IMR-90 (cell line): ENCODE measurements at regions not wholly inside any gene's neighbourhood (a gene's known extent, or its start where the extent isn't known, plus 50 kb on each side); places are given as distances from the start of the nearest gene placed in this dataset.

Source experiments
- ATAC-seq: fragments of 200-7000 bp; cut with Tn5 transposase; 2 replicates; pipeline ENCODE4 v1.9.1; 2020; ENCODE audit warnings: low read depth, mild to moderate bottlenecking, moderate library complexity
- BruUV-seq: library from RNA; stranded (reverse); fragments of 400-500 nt; replicated peaks from 2 replicates; lab custom pipeline; 2021; lab: Mats Ljungman, UMichigan
- CTCF ChIA-PET: fragments of 300-600 bp; formaldehyde crosslinking; extraction: SDS; loops from one replicate; lab custom pipeline; 2021; ENCODE audit warnings: antibody characterized with exemption; lab: Yijun Ruan, JAX
- POLR2A ChIA-PET: fragments of 300-600 bp; sonication (Branson Sonifier 250); formaldehyde crosslinking; loops from one replicate; lab custom pipeline; 2022; ENCODE audit warnings: antibody characterized with exemption; ENCODE audit not compliant: unreplicated experiment; lab: Charles Lee
- DNase-seq: peaks from one replicate; pipeline ENCODE4 v3.0.0; 2013
- H2AFZ ChIP-seq: replicated peaks from 2 replicates; pipeline ENCODE3; 2013; ENCODE audit warnings: low read length, mild to moderate bottlenecking; ENCODE audit not compliant: poor library complexity
- H2AK5ac ChIP-seq: 2 replicates; pipeline ENCODE4 v1.6.1; 2013; ENCODE audit warnings: low read depth, low read length, inconsistent platforms
- H2AK9ac ChIP-seq: replicated peaks from 2 replicates; pipeline ENCODE3; 2013; ENCODE audit warnings: mild to moderate bottlenecking, low read depth, low read length, moderate library complexity; ENCODE audit not compliant: poor library complexity
- H2BK120ac ChIP-seq: 2 replicates; pipeline ENCODE4 v1.6.1; 2013; ENCODE audit warnings: low read depth, low read length, inconsistent platforms
- H2BK15ac ChIP-seq: 3 replicates; pipeline ENCODE4 v1.6.1; 2013; ENCODE audit warnings: low read depth, low read length, inconsistent platforms
- H2BK20ac ChIP-seq: 2 replicates; pipeline ENCODE4 v1.6.1; 2013; ENCODE audit warnings: low read depth, mild to moderate bottlenecking, inconsistent platforms, low read length, moderate library complexity
- H2BK5ac ChIP-seq: 2 replicates; pipeline ENCODE4 v1.6.1; 2013; ENCODE audit warnings: mild to moderate bottlenecking, low read depth, low read length, inconsistent platforms; ENCODE audit not compliant: poor library complexity, severe bottlenecking
- H3K14ac ChIP-seq: replicated peaks from 2 replicates; pipeline ENCODE4 v1.6.1; 2013; ENCODE audit warnings: low read depth, low read length, inconsistent platforms
- H3K18ac ChIP-seq: 2 replicates; pipeline ENCODE4 v1.6.1; 2013; ENCODE audit warnings: low read depth, low read length, control low read depth
- H3K23ac ChIP-seq: 2 replicates; pipeline ENCODE4 v1.6.1; 2013; ENCODE audit warnings: low read depth, low read length, inconsistent platforms
- H3K27ac ChIP-seq: 2 replicates; pipeline ENCODE4 v1.5.1; 2013; ENCODE audit warnings: mild to moderate bottlenecking, control low read depth, low read length; ENCODE audit not compliant: insufficient read depth
- H3K27me3 ChIP-seq: 2 replicates; pipeline ENCODE4 v1.6.1; 2013; ENCODE audit warnings: low read length; ENCODE audit not compliant: control insufficient read depth, insufficient read depth
- H3K36me3 ChIP-seq: 2 replicates; pipeline ENCODE4 v1.6.1; 2013; ENCODE audit warnings: low read length, mixed read lengths; ENCODE audit not compliant: control insufficient read depth, insufficient read depth
- H3K4ac ChIP-seq: 2 replicates; pipeline ENCODE4 v1.6.1; 2013; ENCODE audit warnings: low read depth, low read length, inconsistent platforms
- H3K4me1 ChIP-seq: 2 replicates; pipeline ENCODE4 v1.6.1; 2013; ENCODE audit warnings: low read length, mixed read lengths; ENCODE audit not compliant: control insufficient read depth, insufficient read depth
- H3K4me2 ChIP-seq: 2 replicates; pipeline ENCODE4 v1.6.1; 2013; ENCODE audit warnings: low read depth, mild to moderate bottlenecking, control low read depth, low read length, moderate library complexity
- H3K4me3 ChIP-seq: 2 replicates; pipeline ENCODE4 v1.5.1; 2013; ENCODE audit warnings: low read depth, mild to moderate bottlenecking, control low read depth, low read length, moderate library complexity; ENCODE audit not compliant: insufficient read depth
- H3K56ac ChIP-seq: 2 replicates; pipeline ENCODE4 v1.6.1; 2013; ENCODE audit warnings: low read length, inconsistent platforms; ENCODE audit not compliant: insufficient read depth; ENCODE audit errors: extremely low read depth
- H3K79me1 ChIP-seq, 2 experiments: 2 replicates each; pipeline ENCODE4 v1.6.1; 2013; ENCODE audit warnings: low read length in 2 of 2, inconsistent platforms in 1 of 2, low read depth in 1 of 2
- H3K9ac ChIP-seq: 2 replicates; pipeline ENCODE4 v1.6.1; 2013; ENCODE audit warnings: low read depth, low read length, control low read depth
- H3K9me1 ChIP-seq: 2 replicates; pipeline ENCODE4 v1.6.1; 2013; ENCODE audit warnings: low read length, inconsistent platforms; ENCODE audit not compliant: insufficient read depth
- H3K9me3 ChIP-seq: 2 replicates; pipeline ENCODE4 v1.6.1; 2013; ENCODE audit warnings: low read length; ENCODE audit not compliant: control insufficient read depth, insufficient read depth
- H4K20me1 ChIP-seq: 2 replicates; pipeline ENCODE4 v1.6.1; 2013; ENCODE audit warnings: low read length, inconsistent platforms; ENCODE audit not compliant: insufficient read depth
- H4K5ac ChIP-seq: 2 replicates; pipeline ENCODE4 v1.6.1; 2013; ENCODE audit warnings: mild to moderate bottlenecking, low read depth, low read length, control low read depth
- H4K8ac ChIP-seq, 2 experiments: 2 replicates each; pipeline ENCODE4 v1.6.1; 2013; ENCODE audit warnings: low read depth in 2 of 2, low read length in 2 of 2, control low read depth in 1 of 2, inconsistent platforms in 1 of 2
- H4K91ac ChIP-seq: 2 replicates; pipeline ENCODE4 v1.6.1; 2013; ENCODE audit warnings: low read depth, low read length, inconsistent platforms; ENCODE audit not compliant: insufficient read depth
- CHD1 ChIP-seq: IDR thresholded peaks from 2 replicates; pipeline ENCODE4 v1.6.1; 2012; ENCODE audit warnings: low read depth, low read length, improper control_type of control experiment
- ELK1 ChIP-seq: fragments of 150-350 bp; IDR thresholded peaks from 2 replicates; pipeline ENCODE4 v1.6.1; 2016; ENCODE audit warnings: low read depth, mild to moderate bottlenecking, low read length, moderate library complexity, borderline replicate concordance
- FOS ChIP-seq: fragments of 150-350 bp; IDR thresholded peaks from 2 replicates; pipeline ENCODE4 v1.6.1; 2016; ENCODE audit warnings: low read depth, low read length
- SMC3 ChIP-seq: fragments of 150-350 bp; IDR thresholded peaks from 2 replicates; pipeline ENCODE4 v1.6.1; 2016; ENCODE audit warnings: low read depth, mild to moderate bottlenecking, antibody characterized with exemption, low read length, moderate library complexity
- WGBS, 2 experiments: methylation state at CpG; one replicate each; pipeline versions ENCODE4 v1.1.5 to v1.1.7; 2013; ENCODE audit warnings: missing lambda C conversion rate in 2 of 2; ENCODE audit not compliant: insufficient read length in 1 of 2; ENCODE audit errors: extremely low coverage in 2 of 2; 5-methylcytosine and 5-hydroxymethylcytosine counted together
- dilution Hi-C: fragments of 300-500 bp; cut with HindIII; formaldehyde crosslinking; loops from one replicate; pipeline ENCODE4 v1.14.3; 2018; ENCODE audit warnings: low sequenced_read_pairs; ENCODE audit not compliant: unreplicated experiment
- in situ Hi-C: fragments of 300-500 bp; cut with MboI; formaldehyde crosslinking; loops from 3 replicates; pipeline ENCODE4 v1.14.3; 2019; ENCODE audit warnings: low sequenced_read_pairs, inconsistent platforms, mixed read lengths
- intact Hi-C: fragments of 100-400 bp; cut with micrococcal nuclease; formaldehyde crosslinking; loops from 2 replicates; pipeline ENCODE4 v1.10.0; 2022

- no peak for ATAC-seq
- Histone ChIP-seq H3K36me3 (no peaks in the 10 kb centered on the region), H3K56ac (no peak overlapping the region), H3K79me1 (no peaks in the 10 kb centered on the region), H3K18ac (no peak overlapping the region), H4K8ac (no peak overlapping the region), H2BK15ac (no peak overlapping the region), H4K5ac (no peak overlapping the region), H3K4ac (no peak overlapping the region), H2AFZ (no peak overlapping the region), H2BK120ac (no peak overlapping the region), H3K4me2 (no peak overlapping the region), H3K9me1 (no peaks in the 10 kb centered on the region), H3K27me3 (no peaks in the 10 kb centered on the region), H4K20me1 (no peaks in the 10 kb centered on the region), H2AK9ac (no peak overlapping the region), H3K14ac (no peak overlapping the region), H3K9ac (no peak overlapping the region), H3K23ac (no peak overlapping the region), H2BK20ac (no peak overlapping the region), H3K27ac (no peak overlapping the region), H3K4me3 (no peak overlapping the region), H2AK5ac (no peak overlapping the region), H3K4me1 (no peaks in the 10 kb centered on the region), H3K9me3 (no peaks in the 10 kb centered on the region), H2BK5ac (no peak overlapping the region), H4K91ac (no peak overlapping the region)
- dilution Hi-C loops = no loop called here
- POLR2A ChIA-PET = no interaction called here
- no CpG with 5 or more reads among the region's 3 CpGs for WGBS, 2 experiments
- no peak for DNase-seq
- CTCF ChIA-PET = no interaction called here
- no TSS peak for BruUV-seq
- TF ChIP-seq FOS (no peak), SMC3 (no peak), CHD1 (no peak), ELK1 (no peak)
- intact Hi-C loops = no loop called here
- in situ Hi-C loops = no loop called here
Observed at GRCh38 chr6:48628316-48628715, 517.3 kb upstream of the PTCHD4 start.
